ENCODE measurements at regions not wholly inside any gene's neighbourhood (a gene's known extent, or its start where the extent isn't known, plus 50 kb on each side); places are given as distances from the start of the nearest gene placed in this dataset.

DNA sequence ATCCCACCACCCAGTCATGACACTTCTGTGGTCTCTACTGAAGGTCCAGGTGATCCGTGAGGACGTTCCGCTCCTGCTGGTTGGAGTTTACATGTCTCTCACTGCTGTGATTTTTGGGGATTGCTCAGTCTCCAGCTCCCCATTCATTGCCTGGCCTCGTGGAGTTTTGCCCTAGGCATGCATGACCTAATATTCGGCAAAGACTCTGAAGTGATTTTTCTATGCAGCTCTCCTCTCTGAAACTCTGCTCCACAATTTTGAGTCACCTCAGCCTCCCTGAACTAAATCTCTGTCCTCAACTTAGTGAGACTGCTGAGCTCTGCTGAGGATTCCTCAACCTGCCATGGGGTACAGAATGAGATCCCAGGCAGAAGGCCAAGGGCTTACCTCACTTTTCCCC lies 174.4 kb upstream of the FGGY start:
- Histone ChIP-seq H3K27ac (ENCODE audit: low read depth, low read length) (no peak overlapping the region), H2BK120ac (replicated peaks; ENCODE audit: low read depth, low read length) (no peak overlapping the region), H3K4me3 (ENCODE audit: extremely low read depth in 1 of 4, insufficient read depth in 2 of 4, low read depth in 3 of 4, low read length in 4 of 4) (no peak overlapping the region), H3K4me1 (replicated peaks in 1 of 4; ENCODE audit: control insufficient read depth in 3 of 4, insufficient read depth in 4 of 4, low read length in 3 of 4) (0 out of 7 replicates have a peak, but pooled peaks cover 0 to under 1% (median 0%) of the 10 kb centered on the region in 4 experiments), H3K9ac (replicated peaks in 1 of 4; ENCODE audit: extremely low read depth in 1 of 4, low read depth in 3 of 4, low read length in 3 of 4) (no peak overlapping the region), H3K36me3 (ENCODE audit: control insufficient read depth in 2 of 4, insufficient read depth in 4 of 4, low read length in 3 of 4) (no peaks in the 10 kb centered on the region), H3K14ac (ENCODE audit: insufficient read length) (no peak overlapping the region), H3K4me2 (ENCODE audit: insufficient read depth in 1 of 2, low read depth in 2 of 2, low read length in 2 of 2) (no peak overlapping the region), H2AFZ (ENCODE audit: low read length) (peak overlapping the region; percentile 87), H3K79me1 (ENCODE audit: low read depth, low read length) (no peaks in the 10 kb centered on the region), H4K5ac (ENCODE audit: insufficient read length, low read depth, low read length) (no peak overlapping the region), H2BK20ac (ENCODE audit: low read length) (peak overlapping the region; percentile 84; the same call in 1 of the 2 replicates), H3K79me2 (ENCODE audit: control insufficient read depth in 1 of 2, insufficient read depth in 2 of 2, low read length in 2 of 2) (no peaks in the 10 kb centered on the region), H4K8ac (ENCODE audit: extremely low read depth, insufficient read depth, low read length) (no peak overlapping the region), H2BK15ac (ENCODE audit: low read length) (peak overlapping the region; percentile 90), H3K4ac (replicated peaks; ENCODE audit: insufficient read length, low read depth, low read length) (no peak overlapping the region), H2BK12ac (ENCODE audit: low read depth, low read length) (no peak overlapping the region), H2AK5ac (ENCODE audit: low read depth, low read length) (no peak overlapping the region), H4K91ac (replicated peaks; ENCODE audit: insufficient read length, low read length) (no peak overlapping the region), H2BK5ac (ENCODE audit: low read depth, low read length) (no peak overlapping the region), H3K56ac (replicated peaks; ENCODE audit: insufficient read length, low read depth, low read length) (no peak overlapping the region), H3K9me3 (ENCODE audit: insufficient read depth in 2 of 2, low read depth in 1 of 2, low read length in 1 of 2) (no peaks in the 10 kb centered on the region), H3K23ac (ENCODE audit: insufficient read length) (no peak overlapping the region), H3K27me3 (replicated peaks in 1 of 4; ENCODE audit: control insufficient read depth in 3 of 4, extremely low read depth in 1 of 4, insufficient read depth in 3 of 4, low read length in 3 of 4) (no peaks in the 10 kb centered on the region), H3K23me2 (ENCODE audit: low read depth, low read length) (no peaks in the 10 kb centered on the region), H3K18ac (ENCODE audit: extremely low read depth, low read length) (0 out of 2 replicates have a peak overlapping the region, but pooled peaks have one; percentile 39), H4K20me1 (replicated peaks in 1 of 2; ENCODE audit: control insufficient read depth in 1 of 2, insufficient read depth in 2 of 2, low read length in 2 of 2) (no peaks in the 10 kb centered on the region)
- FAIRE-seq (no peak), DNase-seq (ENCODE audit: low read depth in 1 of 2, low spot score in 2 of 2) (no peak)
- TF ChIP-seq SP4 (IDR thresholded peaks at IDR 0.05; ENCODE audit: low read length) (no peak), NANOG (IDR thresholded peaks at IDR 0.05; ENCODE audit: insufficient read depth, low read depth, low read length, poor library complexity, severe bottlenecking) (no peak), CREB1 (IDR thresholded peaks at IDR 0.05) (no peak), CHD2 (IDR thresholded peaks at IDR 0.05; ENCODE audit: low read length) (no peak), JUND (IDR thresholded peaks at IDR 0.05; ENCODE audit: low read length) (no peak), TCF12 (IDR thresholded peaks at IDR 0.05; ENCODE audit: low read depth, low read length) (no peak), TAF7 (optimal IDR thresholded peaks at IDR 0.05; ENCODE audit: borderline replicate concordance, low read depth, low read length) (no peak), SIN3A (conservative IDR thresholded peaks at IDR 0.05 in 1 of 2, IDR thresholded peaks at IDR 0.05 in 1 of 2; ENCODE audit: low read depth in 1 of 2, low read length in 2 of 2) (no peak), BACH1 (IDR thresholded peaks at IDR 0.05; ENCODE audit: low read length) (no peak), EZH2 (IDR thresholded peaks at IDR 0.05; ENCODE audit: low read depth, low read length, severe bottlenecking) (no peak), KDM1A (IDR thresholded peaks at IDR 0.05; ENCODE audit: borderline replicate concordance, low read length) (no peak)
- ChIA-PET CTCF (ENCODE audit: partially characterized antibody) (no interaction called here), POLR2A (ENCODE audit: partially characterized antibody) (interaction anchor here (1.1 kb wide), 1 partner anchor 36 kb away, joined by 3 read pairs; no protein-coding TSS in a partner anchor)
- 71% methylated on average over 5 of the region's 5 CpGs; no CpG with 5 or more reads in 1 of the 2 experiments for WGBS, 2 experiments (ENCODE audit: extremely low coverage in 1 of 2, insufficient coverage in 1 of 2, insufficient read length in 1 of 2, insufficient replicate concordance in 2 of 2, low coverage in 1 of 2, low lambda C conversion rate in 2 of 2, missing lambda C conversion rate in 1 of 2)

All from H1 (cell line).